ENCODE measurements at regions not wholly inside any gene's neighbourhood (a gene's known extent, or its start where the extent isn't known, plus 50 kb on each side); places are given as distances from the start of the nearest gene placed in this dataset.

DNA sequence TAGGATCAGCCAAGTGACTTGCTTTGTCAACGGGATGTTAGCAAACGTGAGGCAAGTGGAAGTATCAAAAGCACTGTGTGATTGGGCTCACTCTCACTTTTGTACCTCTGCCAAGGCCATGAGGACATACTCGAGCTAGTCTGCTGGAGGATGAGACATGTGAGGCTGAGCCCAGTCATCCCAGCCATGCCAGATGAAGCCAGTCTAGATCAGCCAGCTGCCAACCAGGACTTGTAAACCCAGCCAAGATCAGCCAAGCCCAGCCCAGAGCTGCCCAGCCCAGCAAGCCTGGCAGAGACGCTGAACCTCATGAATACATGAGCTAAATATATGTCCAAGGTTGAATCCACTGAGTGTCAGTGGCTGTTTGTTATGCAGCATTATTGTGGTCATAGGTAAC is 369.7 kb downstream of the MN1 start:
- Histone ChIP-seq H3K36me3 (ENCODE audit: control insufficient read depth in 1 of 2, insufficient read depth in 2 of 2, low read depth in 1 of 2, low read length in 2 of 2) (peaks cover 0 to 7% of the 10 kb centered on the region in 2 experiments), H3K4ac (ENCODE audit: low read depth in 1 of 2, low read length in 2 of 2) (no peak overlapping the region), H4K8ac (ENCODE audit: low read length) (no peak overlapping the region), H3K4me2 (ENCODE audit: low read length, poor library complexity, severe bottlenecking) (no peak overlapping the region), H2AK5ac (ENCODE audit: low read length, severe bottlenecking) (no peak overlapping the region), H2BK120ac (ENCODE audit: low read depth, low read length) (no peak overlapping the region), H3K14ac (ENCODE audit: low read length in 2 of 2) (no peak overlapping the region), H3K27me3 (ENCODE audit: control insufficient read depth in 1 of 2, insufficient read depth in 1 of 2, low read length in 2 of 2) (peaks cover 0 to 20% of the 10 kb centered on the region in 2 experiments), H3K9ac (ENCODE audit: low read length) (no peak overlapping the region), H3K79me1 (replicated peaks; ENCODE audit: low read length, poor library complexity, severe bottlenecking) (no peaks in the 10 kb centered on the region), H3K4me3 (ENCODE audit: insufficient read depth in 1 of 2, low read depth in 1 of 2, low read length in 2 of 2) (no peak overlapping the region), H3K18ac (ENCODE audit: low read depth in 1 of 2, low read length in 2 of 2) (no peak overlapping the region), H2AFZ (ENCODE audit: low read depth, low read length) (no peak overlapping the region), H3K27ac (ENCODE audit: low read length, poor library complexity, severe bottlenecking) (no peak overlapping the region), H4K91ac (ENCODE audit: low read length) (no peak overlapping the region), H2BK15ac (ENCODE audit: low read depth, poor library complexity, severe bottlenecking) (no peak overlapping the region), H3K9me3 (ENCODE audit: control insufficient read depth, low read length) (peaks cover 23% of the 10 kb centered on the region), H3K23ac (ENCODE audit: low read length in 2 of 2) (no peak overlapping the region), H2BK5ac (ENCODE audit: low read depth, low read length, poor library complexity, severe bottlenecking) (no peak overlapping the region), H3K4me1 (ENCODE audit: control insufficient read depth, insufficient read depth, low read depth, low read length) (peaks cover 11% of the 10 kb centered on the region), H2BK12ac (ENCODE audit: low read length in 2 of 2) (no peak overlapping the region)
- no peak for DNase-seq
- WGBS = 91% methylated on average over 4 of the region's 4 CpGs

DNA sequence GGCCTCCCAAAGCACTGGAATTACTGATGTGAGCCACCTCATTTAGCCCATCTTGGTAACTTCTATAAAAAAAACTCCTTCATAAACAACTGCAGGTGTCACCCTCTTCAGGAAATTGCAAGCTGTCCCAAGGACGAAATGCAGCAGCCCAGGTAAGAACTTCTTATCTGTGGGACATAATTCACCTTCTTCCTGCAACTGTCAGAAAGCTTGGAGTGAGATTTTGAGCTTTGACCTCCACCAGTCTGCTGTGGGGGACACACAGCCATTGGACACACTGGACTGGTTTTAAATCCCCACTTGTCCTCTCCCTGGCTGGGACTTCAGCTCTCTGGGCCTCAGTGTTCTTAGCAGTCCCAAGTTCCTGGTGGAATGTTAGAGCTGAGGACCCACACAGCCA is 368.5 kb downstream of the MN1 start:
- WGBS = 69% methylated on average over 1 of the region's 1 CpG
- DNase-seq = no peak
- H3K9me3 ChIP-seq (ENCODE audit: control insufficient read depth, low read length) = peaks cover 12% of the 10 kb centered on the region
- H3K18ac ChIP-seq (ENCODE audit: low read depth in 1 of 2, low read length in 2 of 2) = no peak overlapping the region
- H3K27me3 ChIP-seq (ENCODE audit: control insufficient read depth in 1 of 2, insufficient read depth in 1 of 2, low read length in 2 of 2) = peaks cover 0 to 23% of the 10 kb centered on the region in 2 experiments
- H3K79me1 ChIP-seq (replicated peaks; ENCODE audit: low read length, poor library complexity, severe bottlenecking) = no peaks in the 10 kb centered on the region
- H4K8ac ChIP-seq (ENCODE audit: low read length) = no peak overlapping the region
- H2BK120ac ChIP-seq (ENCODE audit: low read depth, low read length) = no peak overlapping the region
- no peak overlapping the region for H2BK12ac ChIP-seq (ENCODE audit: low read length in 2 of 2)
- H2AK5ac ChIP-seq (ENCODE audit: low read length, severe bottlenecking) = no peak overlapping the region
- H2BK5ac ChIP-seq (ENCODE audit: low read depth, low read length, poor library complexity, severe bottlenecking) = no peak overlapping the region
- H3K36me3 ChIP-seq (ENCODE audit: control insufficient read depth in 1 of 2, insufficient read depth in 2 of 2, low read depth in 1 of 2, low read length in 2 of 2) = peaks cover 0 to 7% of the 10 kb centered on the region in 2 experiments
- no peak overlapping the region for H3K4ac ChIP-seq (ENCODE audit: low read depth in 1 of 2, low read length in 2 of 2)
- H3K9ac ChIP-seq (ENCODE audit: low read length) = no peak overlapping the region
- no peak overlapping the region for H2BK15ac ChIP-seq (ENCODE audit: low read depth, poor library complexity, severe bottlenecking)
- H4K91ac ChIP-seq (ENCODE audit: low read length) = no peak overlapping the region
- H3K4me1 ChIP-seq (ENCODE audit: control insufficient read depth, insufficient read depth, low read depth, low read length) = peaks cover 12% of the 10 kb centered on the region
- H3K4me3 ChIP-seq (ENCODE audit: insufficient read depth in 1 of 2, low read depth in 1 of 2, low read length in 2 of 2) = no peak overlapping the region
- no peak overlapping the region for H3K27ac ChIP-seq (ENCODE audit: low read length, poor library complexity, severe bottlenecking)
- H3K23ac ChIP-seq (ENCODE audit: low read length in 2 of 2) = no peak overlapping the region
- H3K4me2 ChIP-seq (ENCODE audit: low read length, poor library complexity, severe bottlenecking) = no peak overlapping the region
- H2AFZ ChIP-seq (ENCODE audit: low read depth, low read length) = no peak overlapping the region
- no peak overlapping the region for H3K14ac ChIP-seq (ENCODE audit: low read length in 2 of 2)

- no peak overlapping the region for H3K4me2 ChIP-seq (ENCODE audit: low read length, poor library complexity, severe bottlenecking)
- H3K36me3 ChIP-seq (ENCODE audit: control insufficient read depth in 1 of 2, insufficient read depth in 2 of 2, low read depth in 1 of 2, low read length in 2 of 2) = peaks cover 0 to 7% of the 10 kb centered on the region in 2 experiments
- no peak overlapping the region for H2BK120ac ChIP-seq (ENCODE audit: low read depth, low read length)
- peaks cover 0 to 25% of the 10 kb centered on the region in 2 experiments for H3K27me3 ChIP-seq (ENCODE audit: control insufficient read depth in 1 of 2, insufficient read depth in 1 of 2, low read length in 2 of 2)
- no peak overlapping the region for H4K91ac ChIP-seq (ENCODE audit: low read length)
- H2BK15ac ChIP-seq (ENCODE audit: low read depth, poor library complexity, severe bottlenecking) = no peak overlapping the region
- H4K8ac ChIP-seq (ENCODE audit: low read length) = no peak overlapping the region
- H3K27ac ChIP-seq (ENCODE audit: low read length, poor library complexity, severe bottlenecking) = no peak overlapping the region
- H3K79me1 ChIP-seq (replicated peaks; ENCODE audit: low read length, poor library complexity, severe bottlenecking) = no peaks in the 10 kb centered on the region
- no peak overlapping the region for H3K9ac ChIP-seq (ENCODE audit: low read length)
- no peak for DNase-seq
- peaks cover 13% of the 10 kb centered on the region for H3K4me1 ChIP-seq (ENCODE audit: control insufficient read depth, insufficient read depth, low read depth, low read length)
- H2BK5ac ChIP-seq (ENCODE audit: low read depth, low read length, poor library complexity, severe bottlenecking) = no peak overlapping the region
- peak overlapping the region; percentile 27 for H2AK5ac ChIP-seq (ENCODE audit: low read length, severe bottlenecking)
- H2AFZ ChIP-seq (ENCODE audit: low read depth, low read length) = no peak overlapping the region
- H3K14ac ChIP-seq (ENCODE audit: low read length in 2 of 2) = no peak overlapping the region
- H2BK12ac ChIP-seq (ENCODE audit: low read length in 2 of 2) = no peak overlapping the region
- no peak overlapping the region for H3K18ac ChIP-seq (ENCODE audit: low read depth in 1 of 2, low read length in 2 of 2)
- peaks cover 12% of the 10 kb centered on the region for H3K9me3 ChIP-seq (ENCODE audit: control insufficient read depth, low read length)
- WGBS = 83% methylated on average over 9 of the region's 10 CpGs
- H3K4me3 ChIP-seq (ENCODE audit: insufficient read depth in 1 of 2, low read depth in 1 of 2, low read length in 2 of 2) = no peak overlapping the region
- H3K23ac ChIP-seq (ENCODE audit: low read length in 2 of 2) = no peak overlapping the region
- no peak overlapping the region for H3K4ac ChIP-seq (ENCODE audit: low read depth in 1 of 2, low read length in 2 of 2)
Measured at GRCh38 chr22:27433585-27434190, 367.9 kb downstream of the MN1 start.

DNA sequence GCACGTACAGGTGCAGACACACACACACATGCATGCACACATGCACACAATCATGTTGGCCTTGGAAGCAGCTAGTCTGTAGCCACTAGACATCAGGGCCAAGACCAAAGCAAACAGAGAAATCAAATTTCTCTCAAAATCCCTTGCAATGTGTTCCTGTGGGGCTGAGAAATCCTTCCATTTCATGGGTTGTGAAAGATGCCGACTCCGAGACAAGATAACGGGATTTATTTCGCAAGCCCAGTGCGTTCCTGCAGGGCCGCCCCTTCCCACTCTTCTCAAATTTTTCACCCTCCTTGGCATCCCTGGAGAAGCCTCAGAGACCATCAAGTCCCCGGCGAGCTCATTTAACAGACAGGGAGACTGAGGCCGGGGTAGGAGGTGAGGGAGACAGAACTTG is 366.7 kb downstream of the MN1 start:
- DNase-seq = no peak
- Histone ChIP-seq H3K27me3 (ENCODE audit: control insufficient read depth in 1 of 2, insufficient read depth in 1 of 2, low read length in 2 of 2) (peaks cover 0 to 32% of the 10 kb centered on the region in 2 experiments), H3K4me3 (ENCODE audit: insufficient read depth in 1 of 2, low read depth in 1 of 2, low read length in 2 of 2) (no peak overlapping the region), H3K9ac (ENCODE audit: low read length) (no peak overlapping the region), H3K4me2 (ENCODE audit: low read length, poor library complexity, severe bottlenecking) (no peak overlapping the region), H3K4me1 (ENCODE audit: control insufficient read depth, insufficient read depth, low read depth, low read length) (peaks cover 13% of the 10 kb centered on the region), H4K8ac (ENCODE audit: low read length) (no peak overlapping the region), H2BK5ac (ENCODE audit: low read depth, low read length, poor library complexity, severe bottlenecking) (no peak overlapping the region), H3K4ac (ENCODE audit: low read depth in 1 of 2, low read length in 2 of 2) (no peak overlapping the region), H3K18ac (ENCODE audit: low read depth in 1 of 2, low read length in 2 of 2) (no peak overlapping the region), H2BK120ac (ENCODE audit: low read depth, low read length) (no peak overlapping the region), H2BK12ac (ENCODE audit: low read length in 2 of 2) (no peak overlapping the region), H3K23ac (ENCODE audit: low read length in 2 of 2) (no peak overlapping the region), H4K91ac (ENCODE audit: low read length) (no peak overlapping the region), H3K79me1 (replicated peaks; ENCODE audit: low read length, poor library complexity, severe bottlenecking) (no peaks in the 10 kb centered on the region), H3K27ac (ENCODE audit: low read length, poor library complexity, severe bottlenecking) (no peak overlapping the region), H2AFZ (ENCODE audit: low read depth, low read length) (no peak overlapping the region), H3K14ac (ENCODE audit: low read length in 2 of 2) (no peak overlapping the region), H3K9me3 (ENCODE audit: control insufficient read depth, low read length) (peaks cover 12% of the 10 kb centered on the region), H3K36me3 (ENCODE audit: control insufficient read depth in 1 of 2, insufficient read depth in 2 of 2, low read depth in 1 of 2, low read length in 2 of 2) (peaks cover 0 to 7% of the 10 kb centered on the region in 2 experiments), H2BK15ac (ENCODE audit: low read depth, poor library complexity, severe bottlenecking) (no peak overlapping the region), H2AK5ac (ENCODE audit: low read length, severe bottlenecking) (no peak overlapping the region)
- WGBS = 88% methylated on average over 10 of the region's 10 CpGs
